B cell (primary cell): ENCODE measurements at regions not wholly inside any gene's neighbourhood (a gene's known extent, or its start where the extent isn't known, plus 50 kb on each side); places are given as distances from the start of the nearest gene placed in this dataset.

ENCODE experiments used
- EZH2 ChIP-seq: IDR thresholded peaks from 2 replicates; pipeline ENCODE4 v1.6.1; 2012; ENCODE audit warnings: borderline replicate concordance, low read depth, mild to moderate bottlenecking, moderate library complexity, low read length; ENCODE audit not compliant: insufficient read depth, poor library complexity, severe bottlenecking
- TF ChIP-seq, protein P1 (sequence below): fragments of 200-600 bp; IDR thresholded peaks from one replicate; pipeline ENCODE4 v1.8.0; 2022; ENCODE audit warnings: antibody characterized with exemption, mild to moderate bottlenecking

DNA sequence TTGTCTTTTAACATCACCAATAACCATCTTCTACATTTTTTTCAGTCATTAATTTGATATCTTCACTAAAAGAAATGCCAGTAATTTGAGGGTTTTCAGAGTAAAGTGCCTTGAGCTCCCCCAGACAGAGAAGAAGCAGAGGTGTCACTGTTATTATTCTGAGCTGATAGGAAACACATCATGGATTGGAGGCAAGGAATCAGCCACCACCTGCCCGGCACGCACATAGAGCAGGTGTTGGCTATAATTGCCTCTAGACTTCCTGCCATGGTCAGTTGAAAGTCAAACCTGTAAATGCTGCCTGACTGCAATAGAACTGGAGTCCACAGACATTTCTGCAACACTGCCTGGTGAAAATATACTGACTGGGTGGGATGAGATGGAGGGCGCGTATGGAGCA lies 776.6 kb downstream of the UQCRFS1 start:
- TF ChIP-seq, protein P1, sequence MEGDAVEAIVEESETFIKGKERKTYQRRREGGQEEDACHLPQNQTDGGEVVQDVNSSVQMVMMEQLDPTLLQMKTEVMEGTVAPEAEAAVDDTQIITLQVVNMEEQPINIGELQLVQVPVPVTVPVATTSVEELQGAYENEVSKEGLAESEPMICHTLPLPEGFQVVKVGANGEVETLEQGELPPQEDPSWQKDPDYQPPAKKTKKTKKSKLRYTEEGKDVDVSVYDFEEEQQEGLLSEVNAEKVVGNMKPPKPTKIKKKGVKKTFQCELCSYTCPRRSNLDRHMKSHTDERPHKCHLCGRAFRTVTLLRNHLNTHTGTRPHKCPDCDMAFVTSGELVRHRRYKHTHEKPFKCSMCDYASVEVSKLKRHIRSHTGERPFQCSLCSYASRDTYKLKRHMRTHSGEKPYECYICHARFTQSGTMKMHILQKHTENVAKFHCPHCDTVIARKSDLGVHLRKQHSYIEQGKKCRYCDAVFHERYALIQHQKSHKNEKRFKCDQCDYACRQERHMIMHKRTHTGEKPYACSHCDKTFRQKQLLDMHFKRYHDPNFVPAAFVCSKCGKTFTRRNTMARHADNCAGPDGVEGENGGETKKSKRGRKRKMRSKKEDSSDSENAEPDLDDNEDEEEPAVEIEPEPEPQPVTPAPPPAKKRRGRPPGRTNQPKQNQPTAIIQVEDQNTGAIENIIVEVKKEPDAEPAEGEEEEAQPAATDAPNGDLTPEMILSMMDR, result no peak
- no peak for TF ChIP-seq EZH2
